HEK293 (cell line): ENCODE measurements at regions not wholly inside any gene's neighbourhood (a gene's known extent, or its start where the extent isn't known, plus 50 kb on each side); places are given as distances from the start of the nearest gene placed in this dataset.

Experiments used
- BCL11A ChIP-seq: fragments of 450-650 bp; formaldehyde crosslinking; IDR thresholded peaks from 2 replicates; pipeline ENCODE4 v1.5.1; 2016; ENCODE audit warnings: low read depth, missing biosample characterization, missing genetic modification characterization
- ZBTB1 ChIP-seq: fragments of 450-650 bp; formaldehyde crosslinking; IDR thresholded peaks from 2 replicates; pipeline ENCODE4 v1.5.1; 2016; ENCODE audit warnings: missing biosample characterization, missing genetic modification characterization
- ZBTB21 ChIP-seq: fragments of 450-650 bp; formaldehyde crosslinking; IDR thresholded peaks from 2 replicates; pipeline ENCODE4 v1.5.1; 2017; ENCODE audit warnings: missing biosample characterization, missing genetic modification characterization
- ZNF114 ChIP-seq: fragments of 450-650 bp; formaldehyde crosslinking; IDR thresholded peaks from 2 replicates; pipeline ENCODE4 v1.5.0; 2017; ENCODE audit warnings: missing biosample characterization, missing genetic modification characterization
- ZNF175 ChIP-seq: fragments of 450-650 bp; formaldehyde crosslinking; IDR thresholded peaks from 2 replicates; pipeline ENCODE4 v1.5.1; 2016; ENCODE audit warnings: missing biosample characterization, missing genetic modification characterization
- ZNF302 ChIP-seq: fragments of 450-650 bp; formaldehyde crosslinking; IDR thresholded peaks from 2 replicates; pipeline ENCODE4 v1.5.1; 2016; ENCODE audit warnings: missing biosample characterization, missing genetic modification characterization, low read depth
- ZNF311 ChIP-seq: fragments of 450-650 bp; formaldehyde crosslinking; IDR thresholded peaks from 2 replicates; pipeline ENCODE4 v1.5.1; 2017; ENCODE audit warnings: missing biosample characterization, missing genetic modification characterization, borderline replicate concordance
- ZNF530 ChIP-seq: fragments of 450-650 bp; formaldehyde crosslinking; IDR thresholded peaks from 2 replicates; pipeline ENCODE4 v1.5.1; 2016; ENCODE audit warnings: low read depth, missing biosample characterization, missing genetic modification characterization
- ZNF660 ChIP-seq: fragments of 450-650 bp; IDR thresholded peaks from 2 replicates; pipeline ENCODE4 v1.5.1; 2018; ENCODE audit warnings: missing biosample characterization, mild to moderate bottlenecking, missing genetic modification characterization
- ZNF792 ChIP-seq: fragments of 450-650 bp; formaldehyde crosslinking; IDR thresholded peaks from 2 replicates; pipeline ENCODE4 v1.5.1; 2016; ENCODE audit warnings: missing biosample characterization, missing genetic modification characterization
- TF ChIP-seq, protein P1 (sequence below): fragments of 450-650 bp; formaldehyde crosslinking; IDR thresholded peaks from 2 replicates; pipeline ENCODE4 v1.5.1; 2016; ENCODE audit warnings: missing biosample characterization, missing genetic modification characterization
- TF ChIP-seq, protein P2 (sequence below): fragments of 450-650 bp; formaldehyde crosslinking; IDR thresholded peaks from 2 replicates; pipeline ENCODE4 v1.5.1; 2016; ENCODE audit warnings: missing biosample characterization, missing genetic modification characterization
- TF ChIP-seq, protein P3 (sequence below): fragments of 450-650 bp; formaldehyde crosslinking; IDR thresholded peaks from 2 replicates; pipeline ENCODE4 v1.5.1; 2017; ENCODE audit warnings: missing biosample characterization, missing genetic modification characterization

DNA sequence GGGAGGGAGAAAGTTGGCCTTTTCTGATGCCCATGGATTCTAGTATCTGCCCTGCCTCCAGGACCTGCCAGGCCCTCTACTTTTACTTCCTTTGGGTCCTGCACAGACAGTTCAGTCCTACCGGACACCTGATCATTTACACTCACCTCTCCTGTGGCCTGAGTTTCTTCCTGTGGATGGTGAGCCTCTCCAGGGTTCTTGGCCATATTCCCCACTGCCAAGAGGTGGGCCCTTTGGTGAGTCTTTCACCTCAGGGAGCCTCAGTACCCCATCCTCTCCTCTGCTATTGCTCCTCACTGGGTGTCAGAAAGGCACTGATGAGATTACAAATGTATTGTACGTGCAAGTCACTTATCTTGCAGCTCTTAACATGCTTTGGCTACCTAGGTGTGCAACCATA lies 81.4 kb upstream of the ETV3 start:
- TF ChIP-seq ZBTB1 (no peak), ZBTB21 (tag by site-specific recombination) (no peak), ZNF660 (tag by site-specific recombination) (no peak), BCL11A (tag by site-specific recombination) (no peak), ZNF175 (no peak), ZNF311 (tag by site-specific recombination) (no peak), ZNF792 (no peak), ZNF302 (tag by site-specific recombination) (no peak), ZNF114 (tag by site-specific recombination) (no peak), ZNF530 (tag by site-specific recombination) (no peak)
- TF ChIP-seq, protein P1, sequence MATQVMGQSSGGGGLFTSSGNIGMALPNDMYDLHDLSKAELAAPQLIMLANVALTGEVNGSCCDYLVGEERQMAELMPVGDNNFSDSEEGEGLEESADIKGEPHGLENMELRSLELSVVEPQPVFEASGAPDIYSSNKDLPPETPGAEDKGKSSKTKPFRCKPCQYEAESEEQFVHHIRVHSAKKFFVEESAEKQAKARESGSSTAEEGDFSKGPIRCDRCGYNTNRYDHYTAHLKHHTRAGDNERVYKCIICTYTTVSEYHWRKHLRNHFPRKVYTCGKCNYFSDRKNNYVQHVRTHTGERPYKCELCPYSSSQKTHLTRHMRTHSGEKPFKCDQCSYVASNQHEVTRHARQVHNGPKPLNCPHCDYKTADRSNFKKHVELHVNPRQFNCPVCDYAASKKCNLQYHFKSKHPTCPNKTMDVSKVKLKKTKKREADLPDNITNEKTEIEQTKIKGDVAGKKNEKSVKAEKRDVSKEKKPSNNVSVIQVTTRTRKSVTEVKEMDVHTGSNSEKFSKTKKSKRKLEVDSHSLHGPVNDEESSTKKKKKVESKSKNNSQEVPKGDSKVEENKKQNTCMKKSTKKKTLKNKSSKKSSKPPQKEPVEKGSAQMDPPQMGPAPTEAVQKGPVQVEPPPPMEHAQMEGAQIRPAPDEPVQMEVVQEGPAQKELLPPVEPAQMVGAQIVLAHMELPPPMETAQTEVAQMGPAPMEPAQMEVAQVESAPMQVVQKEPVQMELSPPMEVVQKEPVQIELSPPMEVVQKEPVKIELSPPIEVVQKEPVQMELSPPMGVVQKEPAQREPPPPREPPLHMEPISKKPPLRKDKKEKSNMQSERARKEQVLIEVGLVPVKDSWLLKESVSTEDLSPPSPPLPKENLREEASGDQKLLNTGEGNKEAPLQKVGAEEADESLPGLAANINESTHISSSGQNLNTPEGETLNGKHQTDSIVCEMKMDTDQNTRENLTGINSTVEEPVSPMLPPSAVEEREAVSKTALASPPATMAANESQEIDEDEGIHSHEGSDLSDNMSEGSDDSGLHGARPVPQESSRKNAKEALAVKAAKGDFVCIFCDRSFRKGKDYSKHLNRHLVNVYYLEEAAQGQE (tag by site-specific recombination): no peak
- TF ChIP-seq, protein P2, sequence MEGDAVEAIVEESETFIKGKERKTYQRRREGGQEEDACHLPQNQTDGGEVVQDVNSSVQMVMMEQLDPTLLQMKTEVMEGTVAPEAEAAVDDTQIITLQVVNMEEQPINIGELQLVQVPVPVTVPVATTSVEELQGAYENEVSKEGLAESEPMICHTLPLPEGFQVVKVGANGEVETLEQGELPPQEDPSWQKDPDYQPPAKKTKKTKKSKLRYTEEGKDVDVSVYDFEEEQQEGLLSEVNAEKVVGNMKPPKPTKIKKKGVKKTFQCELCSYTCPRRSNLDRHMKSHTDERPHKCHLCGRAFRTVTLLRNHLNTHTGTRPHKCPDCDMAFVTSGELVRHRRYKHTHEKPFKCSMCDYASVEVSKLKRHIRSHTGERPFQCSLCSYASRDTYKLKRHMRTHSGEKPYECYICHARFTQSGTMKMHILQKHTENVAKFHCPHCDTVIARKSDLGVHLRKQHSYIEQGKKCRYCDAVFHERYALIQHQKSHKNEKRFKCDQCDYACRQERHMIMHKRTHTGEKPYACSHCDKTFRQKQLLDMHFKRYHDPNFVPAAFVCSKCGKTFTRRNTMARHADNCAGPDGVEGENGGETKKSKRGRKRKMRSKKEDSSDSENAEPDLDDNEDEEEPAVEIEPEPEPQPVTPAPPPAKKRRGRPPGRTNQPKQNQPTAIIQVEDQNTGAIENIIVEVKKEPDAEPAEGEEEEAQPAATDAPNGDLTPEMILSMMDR: no peak
- TF ChIP-seq, protein P3, sequence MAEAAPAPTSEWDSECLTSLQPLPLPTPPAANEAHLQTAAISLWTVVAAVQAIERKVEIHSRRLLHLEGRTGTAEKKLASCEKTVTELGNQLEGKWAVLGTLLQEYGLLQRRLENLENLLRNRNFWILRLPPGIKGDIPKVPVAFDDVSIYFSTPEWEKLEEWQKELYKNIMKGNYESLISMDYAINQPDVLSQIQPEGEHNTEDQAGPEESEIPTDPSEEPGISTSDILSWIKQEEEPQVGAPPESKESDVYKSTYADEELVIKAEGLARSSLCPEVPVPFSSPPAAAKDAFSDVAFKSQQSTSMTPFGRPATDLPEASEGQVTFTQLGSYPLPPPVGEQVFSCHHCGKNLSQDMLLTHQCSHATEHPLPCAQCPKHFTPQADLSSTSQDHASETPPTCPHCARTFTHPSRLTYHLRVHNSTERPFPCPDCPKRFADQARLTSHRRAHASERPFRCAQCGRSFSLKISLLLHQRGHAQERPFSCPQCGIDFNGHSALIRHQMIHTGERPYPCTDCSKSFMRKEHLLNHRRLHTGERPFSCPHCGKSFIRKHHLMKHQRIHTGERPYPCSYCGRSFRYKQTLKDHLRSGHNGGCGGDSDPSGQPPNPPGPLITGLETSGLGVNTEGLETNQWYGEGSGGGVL (tag by site-specific recombination): no peak
